Chondrocyte (in vitro differentiated cells): ENCODE measurements at regions not wholly inside any gene's neighbourhood (a gene's known extent, or its start where the extent isn't known, plus 50 kb on each side); places are given as distances from the start of the nearest gene placed in this dataset.

Experiments used
- DNase-seq: peaks from one replicate; pipeline ENCODE4 v3.0.0; 2021; ENCODE audit warnings: mixed read lengths, low spot score
- H3K27ac Mint-ChIP-seq: one replicate; pipeline ENCODE4 v1.8.0; 2021; ENCODE audit warnings: mild to moderate bottlenecking, moderate library complexity, mixed read lengths; ENCODE audit not compliant: unreplicated experiment
- H3K27me3 Mint-ChIP-seq: 2 replicates; pipeline ENCODE4 v1.8.0; 2021; ENCODE audit warnings: low read depth, mixed read lengths
- H3K36me3 Mint-ChIP-seq: 2 replicates; pipeline ENCODE4 v1.8.0; 2021; ENCODE audit warnings: low read depth, mixed read lengths
- H3K4me1 Mint-ChIP-seq: 2 replicates; pipeline ENCODE4 v1.8.0; 2021; ENCODE audit warnings: low read depth, mild to moderate bottlenecking, mixed read lengths
- H3K4me3 Mint-ChIP-seq: one replicate; pipeline ENCODE4 v1.8.0; 2021; ENCODE audit warnings: mild to moderate bottlenecking, moderate library complexity, mixed read lengths; ENCODE audit not compliant: unreplicated experiment
- H3K9me3 Mint-ChIP-seq: 2 replicates; pipeline ENCODE4 v1.8.0; 2021; ENCODE audit warnings: low read depth, mixed read lengths
- TF ChIP-seq, protein P1 (sequence below): fragments of 200-600 bp; sonication (generic); IDR thresholded peaks from 2 replicates; pipeline ENCODE4 v1.5.0; 2021; ENCODE audit warnings: antibody characterized with exemption, mild to moderate bottlenecking, moderate library complexity

DNA sequence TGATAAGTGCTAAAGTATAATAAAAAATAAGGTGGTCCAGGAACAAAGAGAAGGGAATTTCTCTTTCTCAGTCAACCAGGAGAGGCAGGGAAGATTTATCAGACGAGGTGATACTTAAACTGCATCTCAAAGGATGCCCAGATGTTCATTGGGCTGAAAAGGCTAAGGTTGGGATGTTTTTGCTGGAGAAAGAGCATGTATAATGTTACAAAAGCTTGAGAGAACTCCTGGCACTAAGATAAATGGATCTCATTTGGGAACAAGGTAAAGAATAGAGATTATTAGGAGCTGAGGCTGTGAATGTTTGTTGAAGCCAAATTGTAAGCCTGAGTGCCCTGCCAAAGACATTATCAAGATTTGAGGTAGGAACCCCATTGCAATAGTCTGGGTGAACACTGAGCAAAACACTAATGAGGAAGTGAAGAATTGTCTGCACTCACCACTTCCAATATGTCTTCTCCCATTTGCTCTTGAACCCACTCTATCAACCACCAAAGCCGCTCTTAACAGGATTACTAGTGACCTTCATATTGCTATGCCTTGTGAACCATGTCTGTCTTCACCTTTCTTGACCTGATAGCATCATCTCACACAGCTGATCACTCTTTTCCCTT lies 149.0 kb upstream of the ARID2 start:
- Mint-ChIP-seq H3K36me3 (no peaks in the 10 kb centered on the region), H3K27ac (no peak overlapping the region), H3K9me3 (peaks cover 7% of the 10 kb centered on the region), H3K4me1 (peaks cover 7% of the 10 kb centered on the region), H3K4me3 (no peak overlapping the region), H3K27me3 (peaks cover 17% of the 10 kb centered on the region)
- TF ChIP-seq, protein P1, sequence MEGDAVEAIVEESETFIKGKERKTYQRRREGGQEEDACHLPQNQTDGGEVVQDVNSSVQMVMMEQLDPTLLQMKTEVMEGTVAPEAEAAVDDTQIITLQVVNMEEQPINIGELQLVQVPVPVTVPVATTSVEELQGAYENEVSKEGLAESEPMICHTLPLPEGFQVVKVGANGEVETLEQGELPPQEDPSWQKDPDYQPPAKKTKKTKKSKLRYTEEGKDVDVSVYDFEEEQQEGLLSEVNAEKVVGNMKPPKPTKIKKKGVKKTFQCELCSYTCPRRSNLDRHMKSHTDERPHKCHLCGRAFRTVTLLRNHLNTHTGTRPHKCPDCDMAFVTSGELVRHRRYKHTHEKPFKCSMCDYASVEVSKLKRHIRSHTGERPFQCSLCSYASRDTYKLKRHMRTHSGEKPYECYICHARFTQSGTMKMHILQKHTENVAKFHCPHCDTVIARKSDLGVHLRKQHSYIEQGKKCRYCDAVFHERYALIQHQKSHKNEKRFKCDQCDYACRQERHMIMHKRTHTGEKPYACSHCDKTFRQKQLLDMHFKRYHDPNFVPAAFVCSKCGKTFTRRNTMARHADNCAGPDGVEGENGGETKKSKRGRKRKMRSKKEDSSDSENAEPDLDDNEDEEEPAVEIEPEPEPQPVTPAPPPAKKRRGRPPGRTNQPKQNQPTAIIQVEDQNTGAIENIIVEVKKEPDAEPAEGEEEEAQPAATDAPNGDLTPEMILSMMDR = no peak
- no peak for DNase-seq

DNA sequence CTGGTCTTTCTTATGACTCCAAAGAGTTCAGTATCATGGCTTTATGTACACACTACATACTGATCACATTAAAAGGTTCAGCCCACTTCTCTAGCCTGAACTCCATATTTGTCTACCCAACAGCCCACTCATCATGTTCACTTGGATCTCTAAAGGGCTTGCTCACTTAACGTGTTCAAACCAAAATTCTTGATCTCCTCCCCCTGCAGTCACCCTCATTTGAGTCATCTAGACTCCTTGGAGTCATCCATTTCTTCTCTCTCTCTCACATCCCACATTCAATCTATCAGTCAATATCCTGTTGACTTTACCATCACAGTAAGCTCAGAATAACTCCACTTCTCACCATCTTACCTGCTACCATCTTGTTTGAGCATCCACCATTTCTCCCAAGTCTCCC lies 148.4 kb upstream of the ARID2 start:
- Mint-ChIP-seq H3K4me3 (no peak overlapping the region), H3K27ac (no peak overlapping the region), H3K27me3 (peaks cover 17% of the 10 kb centered on the region), H3K4me1 (peaks cover 7% of the 10 kb centered on the region), H3K36me3 (no peaks in the 10 kb centered on the region), H3K9me3 (peaks cover 7% of the 10 kb centered on the region)
- no peak for DNase-seq
- TF ChIP-seq, protein P1 = no peak

DNA sequence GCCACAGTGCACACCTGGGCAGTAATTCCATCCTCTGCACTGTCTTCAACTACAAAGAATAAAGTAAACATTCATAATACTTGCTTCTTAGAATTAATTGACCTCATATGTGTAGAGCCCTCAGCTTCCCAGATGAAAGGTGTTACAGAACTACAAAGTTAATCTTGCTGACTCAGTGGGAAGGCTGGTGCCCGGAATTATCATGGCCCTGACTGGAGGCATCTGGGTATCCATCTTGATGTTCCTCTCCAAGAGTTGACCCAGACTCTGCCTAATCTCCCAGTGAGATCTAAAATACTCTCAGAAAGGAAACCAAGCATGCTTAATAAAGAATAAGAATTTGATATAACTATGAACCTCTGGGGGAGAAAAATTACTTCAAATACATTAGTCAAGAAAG lies 147.0 kb upstream of the ARID2 start:
- no peak for DNase-seq
- Mint-ChIP-seq H3K4me1 (peaks cover 7% of the 10 kb centered on the region), H3K9me3 (peaks cover 7% of the 10 kb centered on the region), H3K4me3 (no peak overlapping the region), H3K36me3 (no peaks in the 10 kb centered on the region), H3K27ac (no peak overlapping the region), H3K27me3 (peaks cover 12% of the 10 kb centered on the region)
- TF ChIP-seq, protein P1 = no peak

DNA sequence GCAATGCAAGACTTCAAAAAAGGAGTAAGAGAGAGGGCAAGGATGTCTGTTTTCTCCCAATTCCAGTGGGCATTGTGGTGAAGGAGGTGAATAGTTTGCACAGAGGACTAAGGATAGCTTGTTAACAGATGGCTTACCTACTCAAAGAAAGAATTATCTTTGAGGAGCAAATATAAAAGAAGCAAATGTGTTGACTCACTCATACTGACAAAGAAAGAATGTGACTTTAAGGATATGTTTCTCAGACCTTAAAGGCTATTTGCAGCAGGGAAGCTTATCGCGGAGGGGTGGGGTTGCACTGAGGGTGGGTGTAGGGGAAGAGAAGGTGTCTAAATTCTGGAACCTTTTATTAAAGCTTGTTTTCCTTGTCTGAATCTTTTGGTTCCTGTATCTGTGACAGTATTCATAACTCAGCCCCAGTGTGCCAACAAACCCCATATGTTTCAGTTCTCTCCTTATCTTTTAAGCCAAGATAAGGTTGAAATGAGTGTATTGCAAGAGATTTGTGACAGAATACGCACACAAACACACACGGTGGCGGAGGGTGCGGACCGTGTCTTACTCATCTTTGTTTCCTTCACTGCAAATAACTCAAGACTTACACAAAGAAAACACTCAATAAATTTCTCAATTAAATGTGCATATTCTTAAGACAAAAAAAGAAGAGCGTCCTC lies 146.4 kb upstream of the ARID2 start:
- TF ChIP-seq, protein P1 = no peak
- no peak for DNase-seq
- H3K4me1 Mint-ChIP-seq = peaks cover 7% of the 10 kb centered on the region
- no peak overlapping the region for H3K27ac Mint-ChIP-seq
- H3K9me3 Mint-ChIP-seq = peaks cover 7% of the 10 kb centered on the region
- H3K36me3 Mint-ChIP-seq = no peaks in the 10 kb centered on the region
- no peak overlapping the region for H3K4me3 Mint-ChIP-seq
- H3K27me3 Mint-ChIP-seq = peaks cover 12% of the 10 kb centered on the region

DNA sequence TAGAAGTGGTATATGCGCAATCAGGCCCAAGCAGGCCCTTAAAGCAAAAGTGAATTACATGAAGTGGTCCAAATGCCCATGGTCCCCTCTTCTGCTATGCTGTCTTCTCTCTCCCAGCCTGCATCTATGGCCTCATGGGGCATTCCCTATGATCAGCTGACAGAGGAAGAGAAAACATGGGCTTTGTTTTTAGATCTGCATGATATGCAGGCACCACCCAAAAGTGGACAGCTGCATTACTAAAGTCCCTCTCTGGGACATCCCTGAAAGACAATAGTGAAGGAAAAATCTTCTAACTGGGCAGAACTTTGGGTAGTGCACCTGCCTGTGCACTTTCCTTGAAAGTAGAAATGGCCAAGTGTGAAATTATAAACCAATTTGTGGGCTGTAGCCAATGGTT lies 145.2 kb upstream of the ARID2 start:
- Mint-ChIP-seq H3K27me3 (peaks cover 12% of the 10 kb centered on the region), H3K9me3 (peaks cover 7% of the 10 kb centered on the region), H3K36me3 (no peaks in the 10 kb centered on the region), H3K27ac (no peak overlapping the region), H3K4me3 (no peak overlapping the region), H3K4me1 (peaks cover 7% of the 10 kb centered on the region)
- TF ChIP-seq, protein P1 = no peak
- DNase-seq = no peak
